GM12873 (cell line): ENCODE measurements at regions not wholly inside any gene's neighbourhood (a gene's known extent, or its start where the extent isn't known, plus 50 kb on each side); places are given as distances from the start of the nearest gene placed in this dataset.

Experiments used
- CTCF ChIP-seq: IDR thresholded peaks from 2 replicates; pipeline ENCODE4 v1.5.1; 2012; ENCODE audit warnings: low read depth, mild to moderate bottlenecking, moderate library complexity, low read length, control low read depth; ENCODE audit not compliant: insufficient read depth; ENCODE audit errors: missing control alignments

GRCh38 chr2:16005389-16005788 is 65.0 kb downstream of the MYCN start:
- no peak for TF ChIP-seq CTCF

GRCh38 chr2:16003809-16004208 is 63.5 kb downstream of the MYCN start:
- no peak for TF ChIP-seq CTCF

- no peak for TF ChIP-seq CTCF
Observed at GRCh38 chr2:16003152-16003551, 62.8 kb downstream of the MYCN start.

- TF ChIP-seq CTCF: no peak
Observed at GRCh38 chr2:16002575-16002974, 62.2 kb downstream of the MYCN start.

GRCh38 chr2:16002144-16002543 is 61.8 kb downstream of the MYCN start:
- TF ChIP-seq CTCF: no peak

- no peak for TF ChIP-seq CTCF
Observed at GRCh38 chr2:16000642-16001041, 60.3 kb downstream of the MYCN start.

- no peak for TF ChIP-seq CTCF
Observed at GRCh38 chr2:15999596-16000469, 59.5 kb downstream of the MYCN start.
